GM12878 (cell line): ENCODE measurements at regions not wholly inside any gene's neighbourhood (a gene's known extent, or its start where the extent isn't known, plus 50 kb on each side); places are given as distances from the start of the nearest gene placed in this dataset.
"Not testable (repeated sequence)": the region's sequence is repeated elsewhere in the genome, so short reads cannot be mapped to it uniquely, and the experiment has no call there.

Experiments
- ATAC-seq: fragments of 200-7000 bp; cut with Tn5 transposase; 3 replicates; pipeline ENCODE4 v1.9.1; 2020; ENCODE audit warnings: mild to moderate bottlenecking, moderate library complexity
- BruUV-seq: library from RNA; stranded (reverse); fragments of 400-500 nt; replicated peaks from 2 replicates; lab custom pipeline; 2021; lab: Mats Ljungman, UMichigan
- CTCF ChIA-PET: fragments of 300-600 bp; sonication (Branson Sonifier 250); formaldehyde crosslinking; extraction: SDS; loops from one replicate; lab custom pipeline; 2021; ENCODE audit warnings: inconsistent platforms; lab: Yijun Ruan, JAX
- POLR2A ChIA-PET: fragments of 350-600 bp; formaldehyde crosslinking; extraction: SDS; loops from one replicate; lab custom pipeline; 2021; ENCODE audit warnings: inconsistent platforms; lab: Charles Lee
- RAD21 ChIA-PET: fragments of 300-600 bp; sonication (Branson Sonifier 250); formaldehyde crosslinking; loops from one replicate; lab custom pipeline; 2023; ENCODE audit warnings: antibody characterized with exemption; ENCODE audit not compliant: unreplicated experiment; lab: Charles Lee
- SMC1A ChIA-PET: fragments of 300-600 bp; sonication (Branson Sonifier 250); formaldehyde crosslinking; loops from one replicate; lab custom pipeline; 2023; ENCODE audit not compliant: unreplicated experiment, uncharacterized antibody; lab: Charles Lee
- DNase-seq: peaks from one replicate; pipeline ENCODE4 v3.0.0-alpha.2; 2011; ENCODE audit warnings: low read depth, low spot score
- FAIRE-seq: peaks from 3 replicates; lab custom pipeline; 2011; peaks lifted over from hg19 to GRCh38; lab: Jason Lieb, UNC
- H2AFZ ChIP-seq: 2 replicates; pipeline ENCODE4 v1.6.0; 2011; ENCODE audit warnings: low read depth, low read length, control low read depth; ENCODE audit not compliant: control insufficient read depth
- H3K27ac ChIP-seq: 2 replicates; pipeline ENCODE4 v1.5.1; 2011; ENCODE audit warnings: control low read depth; ENCODE audit not compliant: control insufficient read depth, insufficient read depth
- H3K27me3 ChIP-seq, 2 experiments: replicated peaks in 1 of 2; 2 replicates each; pipeline versions ENCODE4 v1.6.0 to v1.6.1; 2011; ENCODE audit warnings: low read length in 1 of 2; ENCODE audit not compliant: control insufficient read depth in 2 of 2, insufficient read depth in 2 of 2
- H3K36me3 ChIP-seq, 2 experiments: 2 replicates each; pipeline ENCODE4 v1.5.1; 2011; ENCODE audit warnings: low read length in 1 of 2; ENCODE audit not compliant: control insufficient read depth in 2 of 2, insufficient read depth in 2 of 2
- H3K4me1 ChIP-seq: 2 replicates; pipeline ENCODE4 v1.6.1; 2011; ENCODE audit warnings: mild to moderate bottlenecking, low read length, moderate library complexity, mixed read lengths; ENCODE audit not compliant: control insufficient read depth, insufficient read depth
- H3K4me2 ChIP-seq: 2 replicates; pipeline ENCODE4 v1.6.0; 2011; ENCODE audit warnings: control low read depth; ENCODE audit not compliant: control insufficient read depth, insufficient read depth
- H3K4me3 ChIP-seq: fragments of 200-600 bp; sonication (generic); 2 replicates; pipeline ENCODE4 v1.5.1; 2016
- H3K79me2 ChIP-seq: 2 replicates; pipeline ENCODE4 v1.6.0; 2011; ENCODE audit warnings: low read length; ENCODE audit not compliant: control insufficient read depth, insufficient read depth
- H3K9ac ChIP-seq: 2 replicates; pipeline ENCODE4 v1.8.0; 2011; ENCODE audit warnings: low read length, control low read depth, mixed read lengths; ENCODE audit not compliant: control insufficient read depth, insufficient read depth
- H3K9me3 ChIP-seq: replicated peaks from 3 replicates; pipeline ENCODE4 v1.5.1; 2011; ENCODE audit warnings: mild to moderate bottlenecking, low read length; ENCODE audit not compliant: control insufficient read depth, insufficient read depth
- H4K20me1 ChIP-seq: 2 replicates; pipeline ENCODE4 v1.6.0; 2011; ENCODE audit not compliant: control insufficient read depth, insufficient read depth
- WGBS: methylation state at CpG from one replicate; pipeline ENCODE4 v1.1.6; 2016; ENCODE audit warnings: low lambda C conversion rate; ENCODE audit not compliant: insufficient replicate concordance, insufficient coverage; ENCODE audit errors: missing lambda C conversion rate; 5-methylcytosine and 5-hydroxymethylcytosine counted together
- in situ Hi-C: fragments of 300-500 bp; cut with MboI; formaldehyde crosslinking; loops from 9 replicates; pipeline ENCODE4 v1.14.3; 2018; ENCODE audit warnings: mixed read lengths
- intact Hi-C: fragments of 100-400 bp; cut with micrococcal nuclease; formaldehyde crosslinking; loops from one replicate; pipeline ENCODE4 v1.14.2; 2022; ENCODE audit not compliant: unreplicated experiment

DNA sequence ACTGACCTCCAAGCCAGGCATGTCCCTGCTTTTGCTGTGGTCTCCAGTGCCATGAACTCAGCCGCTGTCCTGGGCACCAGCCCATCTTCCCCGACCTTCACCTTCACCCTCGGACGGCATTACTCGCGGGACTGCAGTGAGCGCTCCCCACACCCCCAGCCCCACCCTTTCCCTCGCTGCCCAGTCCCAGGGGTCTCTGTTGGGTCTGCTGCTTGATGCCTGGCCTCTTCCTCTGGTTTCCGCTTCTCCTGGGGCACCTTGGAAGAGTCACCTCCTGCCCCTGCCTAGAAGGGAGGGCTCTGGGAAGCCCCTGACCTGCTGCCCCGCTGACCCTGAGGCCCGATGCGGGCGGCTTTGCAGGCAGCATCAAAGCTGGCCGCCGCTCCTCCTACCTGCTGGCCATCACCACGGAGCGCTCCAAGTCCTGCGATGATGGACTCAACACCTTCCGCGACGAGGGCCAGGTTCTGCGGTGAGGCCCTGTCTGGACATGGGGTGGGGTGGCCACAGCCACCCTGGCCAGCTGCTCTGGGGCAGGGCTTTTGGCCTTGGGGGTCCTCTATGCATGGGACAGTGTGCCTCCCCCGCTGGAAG lies 102.3 kb downstream of the ZNF267 start:
- RAD21 ChIA-PET, H3K9ac ChIP-seq, CTCF ChIA-PET, H3K4me2 ChIP-seq, H2AFZ ChIP-seq, H3K4me1 ChIP-seq, H4K20me1 ChIP-seq, H3K4me3 ChIP-seq, intact Hi-C loops, ATAC-seq, BruUV-seq, SMC1A ChIA-PET, DNase-seq, in situ Hi-C loops, H3K79me2 ChIP-seq, H3K36me3 ChIP-seq, H3K27me3 ChIP-seq, H3K9me3 ChIP-seq, H3K27ac ChIP-seq, FAIRE-seq, POLR2A ChIA-PET: not testable (repeated sequence)
- WGBS = 59% methylated on average over 17 of the region's 23 CpGs

DNA sequence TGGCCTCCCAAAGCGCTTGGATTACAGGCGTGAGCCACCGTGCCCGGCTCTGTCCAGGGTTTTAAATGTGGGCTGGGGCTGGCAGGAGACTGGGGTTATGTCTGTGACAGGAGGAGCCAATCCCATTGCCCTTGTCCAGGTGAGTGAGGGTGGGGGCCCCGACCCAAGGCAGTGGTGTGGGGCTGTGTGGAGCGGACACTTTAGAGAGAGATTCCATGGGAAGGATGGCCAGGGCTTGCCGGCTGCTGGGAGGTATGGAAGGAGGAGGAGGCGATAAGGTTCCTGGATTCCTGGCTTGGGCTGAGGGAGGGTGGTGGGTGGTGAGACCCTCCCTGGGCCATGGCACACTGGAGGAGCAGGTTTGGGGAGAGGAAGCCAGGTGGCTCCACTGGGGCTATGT lies 104.9 kb downstream of the ZNF267 start:
- BruUV-seq, CTCF ChIA-PET, intact Hi-C loops, DNase-seq, H2AFZ ChIP-seq, H3K27me3 ChIP-seq, H3K79me2 ChIP-seq, H4K20me1 ChIP-seq, H3K27ac ChIP-seq, in situ Hi-C loops, H3K9ac ChIP-seq, H3K36me3 ChIP-seq, SMC1A ChIA-PET, RAD21 ChIA-PET, ATAC-seq, H3K4me1 ChIP-seq, H3K4me3 ChIP-seq, FAIRE-seq, H3K4me2 ChIP-seq, H3K9me3 ChIP-seq, POLR2A ChIA-PET: not testable (repeated sequence)
- 50% methylated on average over 3 of the region's 8 CpGs for WGBS

DNA sequence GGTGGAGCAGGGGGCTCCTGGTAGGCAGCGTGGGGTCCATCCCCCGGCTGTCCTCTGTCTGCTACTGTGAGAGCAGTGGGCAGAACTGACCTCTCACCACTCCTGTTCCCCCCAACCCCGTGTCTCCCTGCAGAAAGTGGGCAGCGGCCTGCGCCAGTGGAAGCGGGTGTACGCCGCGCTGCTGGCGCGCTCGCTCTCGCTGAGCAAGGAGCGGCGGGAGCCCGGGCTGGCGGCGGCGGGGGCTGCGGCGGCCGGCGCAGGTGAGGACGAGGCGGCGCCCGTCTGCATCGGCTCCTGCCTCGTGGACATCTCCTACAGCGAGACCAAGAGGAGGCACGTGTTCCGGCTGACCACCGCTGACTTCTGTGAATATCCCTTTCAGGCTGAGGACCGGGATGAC lies 108.1 kb downstream of the ZNF267 start:
- H3K4me3 ChIP-seq, in situ Hi-C loops, DNase-seq, RAD21 ChIA-PET, SMC1A ChIA-PET, H3K79me2 ChIP-seq, H3K4me2 ChIP-seq, POLR2A ChIA-PET, BruUV-seq, intact Hi-C loops, CTCF ChIA-PET, H3K4me1 ChIP-seq, H3K9ac ChIP-seq, H3K27ac ChIP-seq, H3K9me3 ChIP-seq, H3K27me3 ChIP-seq, H2AFZ ChIP-seq, H4K20me1 ChIP-seq, H3K36me3 ChIP-seq, ATAC-seq, FAIRE-seq: not testable (repeated sequence)
- 98% methylated on average over 16 of the region's 34 CpGs for WGBS

DNA sequence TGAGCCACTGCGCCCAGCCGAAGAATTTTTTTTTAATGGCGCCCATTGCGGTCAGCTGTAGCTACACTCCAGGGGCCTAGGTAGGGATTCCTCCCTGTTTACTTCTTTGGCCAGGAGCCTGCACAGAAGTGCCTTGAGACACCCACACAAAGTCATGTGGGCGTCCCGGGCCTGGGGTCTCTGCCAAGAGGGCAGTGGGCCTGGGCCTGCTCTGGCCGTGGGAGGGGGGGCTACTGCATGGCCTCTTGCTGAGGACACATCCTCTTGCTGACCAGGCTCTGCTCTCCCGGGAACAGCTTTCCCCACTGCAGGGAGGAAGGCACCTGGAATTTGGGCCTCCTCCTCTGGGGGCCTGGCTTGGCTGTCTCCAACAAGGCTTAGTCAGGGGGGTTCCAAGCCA lies 109.4 kb downstream of the ZNF267 start:
- H3K4me1 ChIP-seq, H3K9ac ChIP-seq, H3K27ac ChIP-seq, H3K27me3 ChIP-seq, CTCF ChIA-PET, H3K4me2 ChIP-seq, ATAC-seq, in situ Hi-C loops, H3K79me2 ChIP-seq, H3K4me3 ChIP-seq, intact Hi-C loops, RAD21 ChIA-PET, POLR2A ChIA-PET, H4K20me1 ChIP-seq, BruUV-seq, FAIRE-seq, H2AFZ ChIP-seq, DNase-seq, SMC1A ChIA-PET, H3K36me3 ChIP-seq, H3K9me3 ChIP-seq: not testable (repeated sequence)
- 58% methylated on average over 8 of the region's 8 CpGs for WGBS
